ENCODE measurements at regions not wholly inside any gene's neighbourhood (a gene's known extent, or its start where the extent isn't known, plus 50 kb on each side); places are given as distances from the start of the nearest gene placed in this dataset.

GRCh38 chr10:44492678-44493077 is 107.8 kb upstream of the CXCL12 start:
- no peak for DNase-seq (ENCODE audit: extremely low read depth, low read depth)
- TF ChIP-seq, protein P1, sequence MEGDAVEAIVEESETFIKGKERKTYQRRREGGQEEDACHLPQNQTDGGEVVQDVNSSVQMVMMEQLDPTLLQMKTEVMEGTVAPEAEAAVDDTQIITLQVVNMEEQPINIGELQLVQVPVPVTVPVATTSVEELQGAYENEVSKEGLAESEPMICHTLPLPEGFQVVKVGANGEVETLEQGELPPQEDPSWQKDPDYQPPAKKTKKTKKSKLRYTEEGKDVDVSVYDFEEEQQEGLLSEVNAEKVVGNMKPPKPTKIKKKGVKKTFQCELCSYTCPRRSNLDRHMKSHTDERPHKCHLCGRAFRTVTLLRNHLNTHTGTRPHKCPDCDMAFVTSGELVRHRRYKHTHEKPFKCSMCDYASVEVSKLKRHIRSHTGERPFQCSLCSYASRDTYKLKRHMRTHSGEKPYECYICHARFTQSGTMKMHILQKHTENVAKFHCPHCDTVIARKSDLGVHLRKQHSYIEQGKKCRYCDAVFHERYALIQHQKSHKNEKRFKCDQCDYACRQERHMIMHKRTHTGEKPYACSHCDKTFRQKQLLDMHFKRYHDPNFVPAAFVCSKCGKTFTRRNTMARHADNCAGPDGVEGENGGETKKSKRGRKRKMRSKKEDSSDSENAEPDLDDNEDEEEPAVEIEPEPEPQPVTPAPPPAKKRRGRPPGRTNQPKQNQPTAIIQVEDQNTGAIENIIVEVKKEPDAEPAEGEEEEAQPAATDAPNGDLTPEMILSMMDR (IDR thresholded peaks at IDR 0.05; ENCODE audit: low read depth, low read length, missing control alignments) = no peak
- H3K4me3 ChIP-seq (replicated peaks; ENCODE audit: low read depth, low read length) = no peak overlapping the region

GRCh38 chr10:44498222-44498621 is 113.3 kb upstream of the CXCL12 start:
- TF ChIP-seq, protein P1 (IDR thresholded peaks at IDR 0.05; ENCODE audit: low read depth, low read length, missing control alignments) = no peak
- no peak for DNase-seq (ENCODE audit: extremely low read depth, low read depth)
- H3K4me3 ChIP-seq (replicated peaks; ENCODE audit: low read depth, low read length) = no peak overlapping the region

DNA sequence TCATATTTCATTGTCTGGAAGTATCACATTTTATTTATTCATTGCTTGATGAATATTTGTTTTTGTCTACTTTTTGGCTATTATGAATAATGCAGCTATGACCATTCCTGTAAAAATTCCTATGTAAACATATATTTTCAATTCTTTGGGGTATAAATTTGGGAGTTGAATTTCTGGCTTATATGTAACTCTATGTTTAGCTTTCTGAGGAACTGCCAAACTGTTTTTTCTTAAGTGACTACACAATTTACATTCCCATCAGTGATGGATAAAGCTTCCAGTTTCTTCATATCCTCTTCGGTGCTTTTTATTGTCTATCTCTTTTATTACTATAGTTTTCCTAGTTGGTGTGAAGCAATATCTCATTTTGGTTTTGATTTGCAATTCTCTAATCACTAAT is 115.6 kb upstream of the CXCL12 start:
- H3K4me3 ChIP-seq (replicated peaks; ENCODE audit: low read depth, low read length) = no peak overlapping the region
- TF ChIP-seq, protein P1 (IDR thresholded peaks at IDR 0.05; ENCODE audit: low read depth, low read length, missing control alignments) = no peak
- DNase-seq (ENCODE audit: extremely low read depth, low read depth) = no peak

DNA sequence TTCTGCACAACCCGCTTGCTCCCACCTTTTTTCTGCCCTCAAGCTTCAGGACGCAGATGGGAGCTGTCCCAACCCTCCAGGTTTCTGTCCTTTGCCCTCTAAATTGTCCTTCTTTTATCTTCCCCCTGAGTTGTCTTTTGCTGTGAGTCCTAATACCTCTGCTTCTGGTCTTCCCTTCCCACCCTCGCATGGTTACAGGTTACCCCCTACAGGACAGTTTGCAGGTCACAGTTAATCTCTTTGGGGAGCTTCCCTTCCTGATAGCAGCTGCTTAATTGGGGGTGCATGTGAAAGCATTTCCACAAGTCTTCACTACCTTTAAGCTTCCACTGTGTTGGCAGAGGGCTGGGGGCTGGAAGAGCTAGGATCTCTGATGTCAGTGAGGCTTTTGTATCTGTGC is 121.5 kb upstream of the CXCL12 start:
- DNase-seq (ENCODE audit: extremely low read depth, low read depth) = no peak
- H3K4me3 ChIP-seq (replicated peaks; ENCODE audit: low read depth, low read length) = no peak overlapping the region
- TF ChIP-seq, protein P1 (IDR thresholded peaks at IDR 0.05; ENCODE audit: low read depth, low read length, missing control alignments) = no peak

DNA sequence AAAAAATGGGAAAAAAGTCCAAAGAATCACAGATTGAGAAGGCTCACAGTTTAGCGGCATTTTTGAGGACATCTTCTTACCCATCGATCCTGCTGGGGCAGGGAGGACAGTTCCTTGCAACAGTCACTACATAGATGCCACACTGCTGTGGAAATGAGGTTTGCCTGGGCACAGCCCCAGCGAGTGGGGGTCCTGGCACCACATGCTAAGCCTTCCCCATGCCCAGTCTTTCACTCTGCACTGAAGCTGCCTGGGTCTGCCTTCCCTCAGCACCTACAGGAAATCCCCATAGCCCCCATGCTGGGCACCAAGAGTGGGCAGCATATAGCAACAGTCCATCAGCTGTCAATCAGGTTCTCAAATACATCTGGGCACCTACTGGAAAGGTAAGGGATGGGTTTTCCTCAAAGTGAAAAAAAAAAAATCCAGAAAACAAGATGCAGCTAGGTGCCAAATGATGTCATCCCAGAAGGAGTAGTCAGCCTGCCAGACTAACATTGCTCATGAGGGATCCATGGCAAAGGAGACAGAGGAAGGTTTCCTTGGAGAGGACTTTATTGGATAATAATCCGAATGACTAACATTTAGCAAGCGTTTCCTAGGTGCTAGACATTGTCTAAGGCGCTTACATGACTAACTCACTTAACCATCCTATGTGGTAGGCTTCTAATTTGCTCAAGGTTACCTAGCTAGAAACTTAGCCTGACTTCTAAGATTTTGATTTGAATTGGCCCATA is 125.7 kb upstream of the CXCL12 start:
- TF ChIP-seq, protein P1 (IDR thresholded peaks at IDR 0.05; ENCODE audit: low read depth, low read length, missing control alignments) = no peak
- no peak overlapping the region for H3K4me3 ChIP-seq (replicated peaks; ENCODE audit: low read depth, low read length)
- DNase-seq (ENCODE audit: extremely low read depth, low read depth) = no peak

GRCh38 chr10:44511166-44511565 is 126.3 kb upstream of the CXCL12 start:
- TF ChIP-seq, protein P1 (IDR thresholded peaks at IDR 0.05; ENCODE audit: low read depth, low read length, missing control alignments) = no peak
- no peak for DNase-seq (ENCODE audit: extremely low read depth, low read depth)
- H3K4me3 ChIP-seq (replicated peaks; ENCODE audit: low read depth, low read length) = no peak overlapping the region

GRCh38 chr10:44511601-44512000 is 126.7 kb upstream of the CXCL12 start:
- no peak overlapping the region for H3K4me3 ChIP-seq (replicated peaks; ENCODE audit: low read depth, low read length)
- TF ChIP-seq, protein P1 (IDR thresholded peaks at IDR 0.05; ENCODE audit: low read depth, low read length, missing control alignments) = no peak
- DNase-seq (ENCODE audit: extremely low read depth, low read depth) = no peak
